ENCODE measurements at regions not wholly inside any gene's neighbourhood (a gene's known extent, or its start where the extent isn't known, plus 50 kb on each side); places are given as distances from the start of the nearest gene placed in this dataset.

DNA sequence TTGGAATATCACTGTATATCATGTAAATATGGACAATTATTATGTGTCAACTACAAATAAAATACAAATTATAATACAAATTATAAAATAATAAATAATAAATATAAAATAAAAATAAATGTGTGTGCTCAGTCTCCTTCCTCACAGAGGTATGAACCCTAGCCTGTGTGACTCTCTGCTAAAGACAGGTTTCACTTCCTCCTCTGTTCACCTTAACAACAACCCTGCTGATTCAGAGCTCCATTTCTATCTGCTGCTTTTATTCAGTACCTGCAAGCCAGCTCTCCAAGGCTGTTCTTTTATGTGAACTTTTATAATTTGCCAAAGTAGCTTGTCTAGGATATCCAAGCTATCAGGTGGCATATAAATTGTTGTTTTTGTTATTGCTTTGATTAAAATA is 610.7 kb upstream of the GRM7 start:
- intact Hi-C loops (cut with DNase I), result no loop called here
- Histone ChIP-seq H3K9me3 (no peaks in the 10 kb centered on the region), H3K4me1 (ENCODE audit: insufficient read depth) (no peaks in the 10 kb centered on the region), H3K36me3 (no peaks in the 10 kb centered on the region), H3K27ac (no peak overlapping the region), H3K4me3 (no peak overlapping the region), H3K27me3 (no peaks in the 10 kb centered on the region)
- TF ChIP-seq POLR2A (IDR thresholded peaks at IDR 0.05) (no peak), EP300 (IDR thresholded peaks at IDR 0.05) (no peak)
- TF ChIP-seq, protein P1, sequence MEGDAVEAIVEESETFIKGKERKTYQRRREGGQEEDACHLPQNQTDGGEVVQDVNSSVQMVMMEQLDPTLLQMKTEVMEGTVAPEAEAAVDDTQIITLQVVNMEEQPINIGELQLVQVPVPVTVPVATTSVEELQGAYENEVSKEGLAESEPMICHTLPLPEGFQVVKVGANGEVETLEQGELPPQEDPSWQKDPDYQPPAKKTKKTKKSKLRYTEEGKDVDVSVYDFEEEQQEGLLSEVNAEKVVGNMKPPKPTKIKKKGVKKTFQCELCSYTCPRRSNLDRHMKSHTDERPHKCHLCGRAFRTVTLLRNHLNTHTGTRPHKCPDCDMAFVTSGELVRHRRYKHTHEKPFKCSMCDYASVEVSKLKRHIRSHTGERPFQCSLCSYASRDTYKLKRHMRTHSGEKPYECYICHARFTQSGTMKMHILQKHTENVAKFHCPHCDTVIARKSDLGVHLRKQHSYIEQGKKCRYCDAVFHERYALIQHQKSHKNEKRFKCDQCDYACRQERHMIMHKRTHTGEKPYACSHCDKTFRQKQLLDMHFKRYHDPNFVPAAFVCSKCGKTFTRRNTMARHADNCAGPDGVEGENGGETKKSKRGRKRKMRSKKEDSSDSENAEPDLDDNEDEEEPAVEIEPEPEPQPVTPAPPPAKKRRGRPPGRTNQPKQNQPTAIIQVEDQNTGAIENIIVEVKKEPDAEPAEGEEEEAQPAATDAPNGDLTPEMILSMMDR (IDR thresholded peaks at IDR 0.05), result no peak
- no peak for DNase-seq

DNA sequence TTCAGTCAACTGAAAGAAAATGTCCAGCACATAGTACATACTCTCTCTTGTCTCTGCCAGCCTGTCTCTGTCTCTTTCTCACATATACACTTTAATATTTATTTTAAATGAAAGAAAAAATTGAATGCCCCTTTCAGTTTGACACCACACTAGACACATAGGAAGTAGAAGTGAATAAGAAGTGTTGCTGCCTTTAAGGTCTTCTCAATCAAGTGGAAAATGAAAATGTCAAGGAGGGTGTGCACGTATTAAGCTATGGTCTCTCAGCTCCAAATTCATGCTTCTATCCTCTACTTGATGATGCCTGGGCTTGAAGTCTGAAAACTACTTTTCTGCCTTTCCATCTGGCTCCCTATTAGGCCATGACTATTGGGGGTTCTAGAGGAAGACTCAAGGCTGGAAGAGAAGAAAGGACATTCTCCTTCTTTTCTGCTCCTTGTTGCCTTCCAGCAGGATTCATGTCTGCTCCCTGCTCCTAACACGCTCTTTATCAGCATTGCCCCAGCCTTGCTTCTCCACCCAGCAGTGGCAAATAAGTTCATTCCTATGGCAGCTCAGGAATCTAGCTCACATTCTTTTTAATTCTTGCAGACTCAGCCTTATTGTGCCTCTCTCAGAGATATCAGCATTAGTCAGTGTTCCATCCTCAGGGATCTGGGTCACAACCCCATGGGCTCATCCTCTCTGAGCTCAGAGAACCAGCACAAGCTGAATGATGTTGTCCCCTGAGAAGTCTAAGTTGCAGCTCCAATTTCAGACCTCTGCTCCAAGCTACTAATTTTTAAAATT is 609.1 kb upstream of the GRM7 start:
- no peaks in the 10 kb centered on the region for H3K9me3 ChIP-seq
- H3K27ac ChIP-seq, result no peak overlapping the region
- H3K4me1 ChIP-seq (ENCODE audit: insufficient read depth), result no peaks in the 10 kb centered on the region
- WGBS, 3 donors, result 69 to 76% (median 76%) methylated on average over 2 of the region's 2 CpGs
- no peak for DNase-seq
- H3K27me3 ChIP-seq, result no peaks in the 10 kb centered on the region
- intact Hi-C loops (cut with DNase I), result no loop called here
- no peak overlapping the region for H3K4me3 ChIP-seq
- TF ChIP-seq, protein P1 (IDR thresholded peaks at IDR 0.05), result no peak
- TF ChIP-seq POLR2A (IDR thresholded peaks at IDR 0.05), result no peak
- TF ChIP-seq EP300 (IDR thresholded peaks at IDR 0.05), result no peak
- no peaks in the 10 kb centered on the region for H3K36me3 ChIP-seq

- H3K27me3 ChIP-seq, result no peaks in the 10 kb centered on the region
- WGBS, 3 donors, result 95 to 100% (median 97%) methylated on average over 1 of the region's 1 CpG
- intact Hi-C loops (cut with DNase I), result no loop called here
- no peaks in the 10 kb centered on the region for H3K36me3 ChIP-seq
- no peak for DNase-seq
- no peaks in the 10 kb centered on the region for H3K4me1 ChIP-seq (ENCODE audit: insufficient read depth)
- no peak overlapping the region for H3K4me3 ChIP-seq
- H3K27ac ChIP-seq, result no peak overlapping the region
- TF ChIP-seq, protein P1 (IDR thresholded peaks at IDR 0.05), result no peak
- TF ChIP-seq POLR2A (IDR thresholded peaks at IDR 0.05), result no peak
- TF ChIP-seq EP300 (IDR thresholded peaks at IDR 0.05), result no peak
- no peaks in the 10 kb centered on the region for H3K9me3 ChIP-seq
These were observed 606.4 kb upstream of the GRM7 start for GRCh38 chr3:6254490-6254889.

- Histone ChIP-seq H3K27me3 (no peaks in the 10 kb centered on the region), H3K27ac (no peak overlapping the region), H3K36me3 (no peaks in the 10 kb centered on the region), H3K9me3 (no peaks in the 10 kb centered on the region), H3K4me1 (ENCODE audit: insufficient read depth) (no peaks in the 10 kb centered on the region), H3K4me3 (no peak overlapping the region)
- intact Hi-C loops (cut with DNase I), result no loop called here
- TF ChIP-seq, protein P1 (IDR thresholded peaks at IDR 0.05), result no peak
- no peak for TF ChIP-seq POLR2A (IDR thresholded peaks at IDR 0.05)
- TF ChIP-seq EP300 (IDR thresholded peaks at IDR 0.05), result no peak
- no peak for DNase-seq
- 94 to 98% (median 96%) methylated on average over 6 of the region's 6 CpGs for WGBS, 3 donors
These were observed 605.7 kb upstream of the GRM7 start for GRCh38 chr3:6255229-6255628.
